Gastroesophageal sphincter (tissue), 4 donors: ENCODE measurements at regions not wholly inside any gene's neighbourhood (a gene's known extent, or its start where the extent isn't known, plus 50 kb on each side); places are given as distances from the start of the nearest gene placed in this dataset.

Experiments
- ATAC-seq: fragments of 150-250 bp; one replicate; pipeline ENCODE4 v1.9.1; 2016; ENCODE audit warnings: mild to moderate bottlenecking, moderate library complexity
- H3K27ac ChIP-seq, 4 donors: fragments of 200-600 bp; sonication (generic) in 3 of 4; 1 replicate in 3 of 4; 2 replicates in 1 of 4; pipeline ENCODE4 v1.5.1; 2016 to 2019
- H3K27me3 ChIP-seq: fragments of 200-600 bp; sonication (generic); one replicate; pipeline ENCODE4 v1.5.1; 2019
- H3K36me3 ChIP-seq, 2 donors: fragments of 200-600 bp; sonication (generic); one replicate each; pipeline ENCODE4 v1.5.1; 2019; ENCODE audit warnings: control low read depth in 1 of 2
- H3K4me1 ChIP-seq, 3 donors: fragments of 200-600 bp; sonication (generic); 1 replicate in 2 of 3; 2 replicates in 1 of 3; pipeline ENCODE4 v1.5.1; 2016 to 2019; ENCODE audit warnings: control low read depth in 2 of 3
- H3K4me3 ChIP-seq, 2 donors: fragments of 200-600 bp; sonication (generic); one replicate each; pipeline ENCODE4 v1.5.1; 2019; ENCODE audit warnings: mild to moderate bottlenecking in 1 of 2, moderate library complexity in 1 of 2
- H3K9me3 ChIP-seq, 3 donors: fragments of 200-600 bp; sonication (generic); one replicate each; pipeline ENCODE4 v1.5.1; 2017 to 2019; ENCODE audit warnings: control low read depth in 2 of 3
- EP300 ChIP-seq: sonication (generic); formaldehyde crosslinking; IDR thresholded peaks from one replicate; pipeline ENCODE4 v1.6.1; 2017; ENCODE audit warnings: antibody characterized with exemption, mild to moderate bottlenecking
- POLR2A ChIP-seq, 2 donors: fragments of 450-650 bp; IDR thresholded peaks; one replicate each; pipeline ENCODE4 v1.6.1; 2017; ENCODE audit warnings: antibody characterized with exemption in 2 of 2, mild to moderate bottlenecking in 2 of 2, moderate library complexity in 1 of 2
- POLR2AphosphoS5 ChIP-seq: sonication (generic); formaldehyde crosslinking; IDR thresholded peaks from one replicate; pipeline ENCODE4 v1.6.1; 2017; ENCODE audit warnings: antibody characterized with exemption
- WGBS, 2 donors: methylation state at CpG; one replicate each; pipeline ENCODE4 v1.1.5; 2018; ENCODE audit warnings: low coverage in 1 of 2; 5-methylcytosine and 5-hydroxymethylcytosine counted together
- TF ChIP-seq, protein P1 (sequence below), 4 experiments: fragments of 200-600 bp in 2 of 4; fragments of 450-650 bp in 2 of 4; sonication (generic) in 1 of 4; IDR thresholded peaks; one replicate each; pipeline ENCODE4 v1.5.1; 2017 to 2019; ENCODE audit warnings: antibody characterized with exemption in 4 of 4, mild to moderate bottlenecking in 2 of 4, moderate library complexity in 2 of 4

DNA sequence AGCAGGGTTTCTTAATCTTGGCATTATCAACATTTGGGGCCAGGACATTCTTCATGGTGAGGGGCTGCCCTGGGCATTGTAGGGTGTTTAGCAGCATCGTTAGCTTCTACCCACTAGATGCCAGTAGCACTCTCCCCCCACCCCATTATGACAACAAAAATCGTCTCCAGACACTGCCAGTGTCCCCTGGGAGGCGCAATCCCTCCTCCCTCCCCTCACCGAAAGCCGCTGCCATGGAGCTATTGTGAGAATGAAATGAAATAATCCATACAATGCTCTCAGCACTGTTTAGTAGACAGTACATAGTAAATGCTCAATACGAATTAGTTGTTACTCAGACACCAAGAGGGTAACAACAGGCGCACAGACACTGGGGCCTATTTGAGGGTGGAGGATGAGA lies 502.9 kb downstream of the NPIPA7 start:
- no peaks in the 10 kb centered on the region for H3K4me1 ChIP-seq
- ATAC-seq: no peak
- peaks cover 23% of the 10 kb centered on the region for H3K27me3 ChIP-seq
- H3K9me3 ChIP-seq: no peaks in the 10 kb centered on the region
- no peak overlapping the region for H3K27ac ChIP-seq
- no peak for TF ChIP-seq EP300
- TF ChIP-seq POLR2AphosphoS5: no peak
- TF ChIP-seq, protein P1, sequence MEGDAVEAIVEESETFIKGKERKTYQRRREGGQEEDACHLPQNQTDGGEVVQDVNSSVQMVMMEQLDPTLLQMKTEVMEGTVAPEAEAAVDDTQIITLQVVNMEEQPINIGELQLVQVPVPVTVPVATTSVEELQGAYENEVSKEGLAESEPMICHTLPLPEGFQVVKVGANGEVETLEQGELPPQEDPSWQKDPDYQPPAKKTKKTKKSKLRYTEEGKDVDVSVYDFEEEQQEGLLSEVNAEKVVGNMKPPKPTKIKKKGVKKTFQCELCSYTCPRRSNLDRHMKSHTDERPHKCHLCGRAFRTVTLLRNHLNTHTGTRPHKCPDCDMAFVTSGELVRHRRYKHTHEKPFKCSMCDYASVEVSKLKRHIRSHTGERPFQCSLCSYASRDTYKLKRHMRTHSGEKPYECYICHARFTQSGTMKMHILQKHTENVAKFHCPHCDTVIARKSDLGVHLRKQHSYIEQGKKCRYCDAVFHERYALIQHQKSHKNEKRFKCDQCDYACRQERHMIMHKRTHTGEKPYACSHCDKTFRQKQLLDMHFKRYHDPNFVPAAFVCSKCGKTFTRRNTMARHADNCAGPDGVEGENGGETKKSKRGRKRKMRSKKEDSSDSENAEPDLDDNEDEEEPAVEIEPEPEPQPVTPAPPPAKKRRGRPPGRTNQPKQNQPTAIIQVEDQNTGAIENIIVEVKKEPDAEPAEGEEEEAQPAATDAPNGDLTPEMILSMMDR (IDR thresholded peaks at IDR 0.05): no peak
- H3K4me3 ChIP-seq: no peak overlapping the region
- WGBS, 2 donors: 58 to 88% methylated on average over 2 of the region's 7 CpGs
- no peaks in the 10 kb centered on the region for H3K36me3 ChIP-seq

DNA sequence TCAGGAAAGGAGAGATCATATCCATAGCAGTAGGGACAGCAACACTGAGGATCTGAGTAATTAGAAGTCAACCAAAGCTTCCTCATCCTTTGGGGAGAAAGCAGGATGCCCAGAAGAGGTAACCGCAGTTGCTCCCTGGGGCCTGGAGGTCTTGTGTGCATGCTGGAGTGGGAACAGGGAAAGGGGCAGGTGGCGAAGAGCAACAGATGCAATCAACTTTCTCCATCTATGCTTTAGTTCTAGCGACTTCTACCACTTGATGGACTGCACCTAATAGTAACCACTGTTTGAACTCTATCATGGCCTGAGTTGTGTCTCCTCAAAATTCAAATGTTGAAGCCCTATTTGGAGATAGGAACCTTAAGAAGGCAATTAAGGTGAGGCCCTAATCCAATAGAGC lies 503.8 kb downstream of the NPIPA7 start:
- no peak for ATAC-seq
- WGBS, 2 donors: 67 to 92% methylated on average over 2 to 3 of the region's 3 CpGs

DNA sequence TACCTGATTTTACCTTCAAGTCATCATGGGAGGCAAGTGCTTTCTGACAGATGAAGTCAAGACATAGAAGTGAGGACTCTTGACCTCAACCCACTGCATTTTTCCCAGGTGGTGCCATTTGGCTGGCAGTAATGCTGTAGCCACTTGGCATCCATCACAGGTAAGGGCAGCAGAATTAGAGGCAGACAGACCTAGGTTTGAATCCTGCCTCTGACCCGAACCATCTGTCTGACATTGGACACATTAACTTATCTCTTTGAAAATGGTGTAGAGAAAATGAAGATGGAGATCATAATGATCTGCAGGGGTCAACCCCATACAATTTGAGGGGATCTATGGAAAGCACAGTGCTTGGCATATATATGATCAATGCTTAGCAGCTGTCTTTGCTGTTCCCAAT lies 505.5 kb downstream of the NPIPA7 start:
- WGBS, 2 donors: 33% methylated on average over 1 of the region's 1 CpG; no CpG with 5 or more reads in 1 of the 2 donors
- TF ChIP-seq EP300 (no peak), POLR2A (IDR thresholded peaks at IDR 0.05) (no peak), POLR2AphosphoS5 (no peak)
- TF ChIP-seq, protein P1 (IDR thresholded peaks at IDR 0.05): no peak
- H3K4me3 ChIP-seq: no peak overlapping the region

More for the DNA sequence above, 503.8 kb downstream of the NPIPA7 start:
- Histone ChIP-seq H3K27me3 (peaks cover 19% of the 10 kb centered on the region), H3K36me3 (no peaks in the 10 kb centered on the region), H3K4me3 (no peak overlapping the region), H3K4me1 (no peaks in the 10 kb centered on the region), H3K27ac (no peak overlapping the region), H3K9me3 (no peaks in the 10 kb centered on the region)
- TF ChIP-seq POLR2AphosphoS5 (no peak), EP300 (no peak), POLR2A (IDR thresholded peaks at IDR 0.05) (no peak)
- TF ChIP-seq, protein P1 (IDR thresholded peaks at IDR 0.05): no peak

DNA sequence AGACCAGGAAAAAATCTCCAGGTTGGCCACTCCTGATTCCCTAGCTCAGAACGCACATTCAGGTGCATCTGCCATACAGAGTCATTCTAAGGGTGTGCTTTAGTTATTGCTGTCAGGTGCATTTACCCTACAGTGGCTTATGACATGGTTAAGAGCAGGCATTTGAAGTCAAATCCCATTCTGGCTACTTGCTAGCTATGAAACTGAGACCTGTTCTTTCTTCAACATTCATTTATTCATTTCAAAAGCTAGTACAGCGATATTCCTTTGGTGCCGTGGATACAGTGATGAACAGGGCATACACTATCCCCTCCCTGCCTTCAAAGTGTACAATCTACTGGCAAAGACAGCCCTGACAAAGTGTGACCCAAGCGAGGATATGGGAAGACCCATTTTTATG lies 508.3 kb downstream of the NPIPA7 start:
- no peaks in the 10 kb centered on the region for H3K9me3 ChIP-seq
- peaks cover 12% of the 10 kb centered on the region for H3K27me3 ChIP-seq
- 83 to 89% methylated on average over 1 of the region's 4 CpGs for WGBS, 2 donors
- TF ChIP-seq EP300 (no peak), POLR2A (IDR thresholded peaks at IDR 0.05) (no peak)
- no peak for ATAC-seq
- no peak overlapping the region for H3K27ac ChIP-seq
- H3K4me3 ChIP-seq: no peak overlapping the region
- no peaks in the 10 kb centered on the region for H3K4me1 ChIP-seq
- no peaks in the 10 kb centered on the region for H3K36me3 ChIP-seq

More for the DNA sequence above, 505.5 kb downstream of the NPIPA7 start:
- Histone ChIP-seq H3K27ac (no peak overlapping the region), H3K36me3 (no peaks in the 10 kb centered on the region), H3K27me3 (peaks cover 19% of the 10 kb centered on the region), H3K4me1 (no peaks in the 10 kb centered on the region), H3K9me3 (no peaks in the 10 kb centered on the region)
- no peak for ATAC-seq

DNA sequence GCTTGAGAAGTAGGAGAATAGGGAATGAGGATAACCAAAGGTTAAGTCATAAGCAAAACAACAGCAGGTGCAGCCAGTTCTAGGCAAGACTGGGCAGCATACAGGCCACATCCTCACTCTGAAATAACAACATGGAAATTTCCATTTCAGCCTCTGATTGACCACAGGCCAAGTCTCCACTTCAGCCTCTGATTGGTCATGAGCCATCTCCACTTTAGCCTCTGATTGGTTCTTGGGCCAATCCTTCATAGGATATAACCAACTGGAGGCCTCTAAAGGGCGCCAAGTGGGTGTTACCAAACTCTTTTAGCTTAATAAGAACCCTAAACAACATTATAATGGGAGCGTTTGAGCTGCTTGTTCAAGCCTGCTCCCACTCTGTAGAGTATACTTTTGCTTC lies 512.0 kb downstream of the NPIPA7 start:
- H3K9me3 ChIP-seq: no peaks in the 10 kb centered on the region
- no peak overlapping the region for H3K27ac ChIP-seq
- WGBS, 2 donors: 60 to 66% methylated on average over 2 of the region's 2 CpGs
- H3K36me3 ChIP-seq: no peaks in the 10 kb centered on the region
- no peak for ATAC-seq
- no peak overlapping the region for H3K4me3 ChIP-seq
- H3K4me1 ChIP-seq: no peaks in the 10 kb centered on the region
- no peaks in the 10 kb centered on the region for H3K27me3 ChIP-seq
- no peak for TF ChIP-seq POLR2A (IDR thresholded peaks at IDR 0.05)
- TF ChIP-seq POLR2AphosphoS5: no peak
- TF ChIP-seq EP300: no peak
- TF ChIP-seq, protein P1 (IDR thresholded peaks at IDR 0.05): no peak
